ENCODE measurements at regions not wholly inside any gene's neighbourhood (a gene's known extent, or its start where the extent isn't known, plus 50 kb on each side); places are given as distances from the start of the nearest gene placed in this dataset.

- Histone ChIP-seq H3K9me3 (ENCODE audit: control insufficient read depth in 4 of 4, low read length in 3 of 4) (peaks cover 0 to 9% (median 1%) of the 10 kb centered on the region in 4 donors), H3K27ac (ENCODE audit: low read depth in 1 of 2, low read length in 2 of 2) (no peak overlapping the region), H3K4me3 (ENCODE audit: low read depth in 1 of 3, low read length in 3 of 3) (no peak overlapping the region), H3K4me1 (ENCODE audit: control insufficient read depth in 4 of 4, insufficient read depth in 4 of 4, low read length in 3 of 4) (no peaks in the 10 kb centered on the region), H3K9ac (ENCODE audit: low read depth in 1 of 2, low read length in 2 of 2) (no peak overlapping the region), H3K27me3 (ENCODE audit: control insufficient read depth in 4 of 4, insufficient read depth in 4 of 4, low read length in 3 of 4) (peaks cover 0 to 5% (median 0%) of the 10 kb centered on the region in 4 donors), H3K36me3 (ENCODE audit: control insufficient read depth in 4 of 4, insufficient read depth in 3 of 4, low read depth in 1 of 4, low read length in 3 of 4) (no peaks in the 10 kb centered on the region)
- no peak for DNase-seq (ENCODE audit: low spot score)
- WGBS: 48% methylated on average over 11 of the region's 11 CpGs
- no peak for TF ChIP-seq HNF4G (IDR thresholded peaks at IDR 0.05)
- TF ChIP-seq TAF1 (conservative IDR thresholded peaks at IDR 0.05): no peak
- no peak for TF ChIP-seq ZBTB33 (IDR thresholded peaks at IDR 0.05)
- TF ChIP-seq NR2F2 (IDR thresholded peaks at IDR 0.05): no peak
- TF ChIP-seq GABPA (IDR thresholded peaks at IDR 0.05 in 1 of 2, conservative IDR thresholded peaks at IDR 0.05 in 1 of 2): no peak
- TF ChIP-seq RAD21 (IDR thresholded peaks at IDR 0.05): no peak
- TF ChIP-seq FOXA2 (IDR thresholded peaks at IDR 0.05): no peak
- TF ChIP-seq JUND (IDR thresholded peaks at IDR 0.05): no peak
- TF ChIP-seq ATF3 (IDR thresholded peaks at IDR 0.05): no peak
- no peak for TF ChIP-seq MAX (IDR thresholded peaks at IDR 0.05)
- no peak for TF ChIP-seq HNF4A (conservative IDR thresholded peaks at IDR 0.05)
- no peak for TF ChIP-seq SP1 (IDR thresholded peaks at IDR 0.05)
- no peak for TF ChIP-seq REST (IDR thresholded peaks at IDR 0.05)
- TF ChIP-seq RXRA (IDR thresholded peaks at IDR 0.05): no peak
- no peak for TF ChIP-seq YY1 (IDR thresholded peaks at IDR 0.05)
- no peak for TF ChIP-seq FOXA1 (IDR thresholded peaks at IDR 0.05)
- no peak for TF ChIP-seq EGR1 (IDR thresholded peaks at IDR 0.05; ENCODE audit: low read depth in 2 of 2)
- TF ChIP-seq CTCF (IDR thresholded peaks at IDR 0.05; ENCODE audit: low read depth, low read length, missing input control): no peak
These were observed 239.5 kb downstream of the BUD13 start for GRCh38 chr11:116533186-116533825.
